ENCODE measurements at regions not wholly inside any gene's neighbourhood (a gene's known extent, or its start where the extent isn't known, plus 50 kb on each side); places are given as distances from the start of the nearest gene placed in this dataset.

DNA sequence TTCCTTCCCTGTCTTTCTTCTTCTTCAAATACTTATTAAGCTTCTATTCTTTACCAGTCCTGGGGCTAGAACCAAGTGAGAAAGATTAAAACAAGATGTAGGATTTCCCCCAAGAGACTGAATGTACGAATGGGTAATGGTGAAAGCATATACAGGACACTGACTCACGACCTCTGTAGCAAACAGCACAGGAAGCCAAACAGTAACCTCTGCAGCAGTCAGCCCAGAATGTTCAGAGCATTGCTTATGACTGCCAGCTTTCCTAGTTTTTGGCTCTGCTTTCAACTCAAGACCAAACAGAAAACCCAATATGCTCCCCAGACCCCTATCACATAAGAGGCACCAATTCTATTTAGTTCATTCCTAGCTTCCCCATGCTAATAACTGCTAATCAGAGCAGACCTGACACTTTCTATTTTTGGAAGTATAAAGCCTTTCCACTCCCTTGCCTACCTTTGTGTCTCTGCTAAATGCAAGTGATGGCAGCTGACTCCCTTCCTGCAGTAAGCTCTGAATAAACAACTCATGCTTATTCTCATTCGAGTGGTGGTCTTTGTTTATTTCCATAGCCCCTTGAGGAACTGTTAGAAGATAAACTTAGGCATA lies 690.6 kb downstream of the EPM2A start:
- no peak for FAIRE-seq

GRCh38 chr6:145045582-145045981 lies 689.7 kb downstream of the EPM2A start:
- FAIRE-seq, result no peak

DNA sequence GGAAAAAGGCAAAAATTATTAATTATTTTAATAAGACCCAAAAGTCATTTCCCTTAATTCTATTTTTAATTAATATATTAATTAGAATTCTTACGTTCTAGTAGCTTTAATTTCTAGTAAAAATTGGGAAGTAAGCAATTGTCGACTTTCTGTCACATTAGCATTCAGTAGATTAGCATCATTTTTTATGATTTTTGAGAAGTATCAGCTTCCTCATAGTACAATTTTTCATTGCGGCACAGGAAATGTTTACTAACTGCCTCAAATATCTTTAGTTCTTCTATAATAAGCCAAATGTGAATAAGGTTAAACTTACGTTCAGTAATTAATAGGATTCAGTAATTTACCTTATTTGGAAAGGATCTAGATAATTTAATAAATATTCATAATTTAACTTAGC lies 687.4 kb downstream of the EPM2A start:
- peak; percentile 45 for FAIRE-seq

- no peak for FAIRE-seq
Observed at GRCh38 chr6:145051661-145052060, 683.7 kb downstream of the EPM2A start.

- no peak for FAIRE-seq
Observed at GRCh38 chr6:145055567-145055966, 679.8 kb downstream of the EPM2A start.

DNA sequence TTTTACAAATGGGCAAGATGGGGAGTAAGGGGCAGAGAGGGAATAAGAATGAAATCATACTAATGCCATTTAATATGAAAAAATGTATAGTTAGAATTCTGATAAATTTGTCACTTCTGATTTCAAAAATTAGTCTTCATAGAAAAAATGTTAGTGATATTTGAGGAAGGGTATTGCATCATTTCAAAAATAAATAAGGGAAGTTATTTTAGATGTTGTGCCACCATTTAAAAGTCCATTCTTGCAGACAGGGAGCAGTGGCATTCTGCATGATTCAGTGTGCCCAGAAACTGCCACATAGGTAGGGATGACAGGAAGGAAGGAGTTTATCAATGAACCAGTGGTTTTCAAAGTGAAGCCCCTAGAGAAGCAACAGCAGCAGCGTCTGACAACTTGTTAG lies 674.6 kb downstream of the EPM2A start:
- FAIRE-seq, result no peak

- no peak for FAIRE-seq
Observed at GRCh38 chr6:145063091-145063490, 672.2 kb downstream of the EPM2A start.

DNA sequence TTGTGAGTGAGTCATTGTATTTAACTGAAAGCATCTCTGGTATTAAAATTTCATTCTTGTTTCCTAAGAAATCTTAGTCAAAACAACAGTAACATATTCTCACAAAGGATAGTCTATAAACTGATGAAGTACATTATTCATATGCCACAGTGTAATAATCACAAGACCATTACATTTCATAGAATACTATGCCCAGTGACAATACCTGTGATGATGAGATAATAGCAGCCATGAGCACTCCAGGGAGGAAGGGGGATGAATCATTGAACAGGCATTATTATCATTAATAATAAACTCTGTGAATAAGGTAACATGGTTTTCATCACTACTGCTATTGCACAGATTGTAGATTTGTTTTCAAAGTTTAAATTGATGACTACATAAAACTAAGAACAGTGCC lies 667.9 kb downstream of the EPM2A start:
- no peak for FAIRE-seq

DNA sequence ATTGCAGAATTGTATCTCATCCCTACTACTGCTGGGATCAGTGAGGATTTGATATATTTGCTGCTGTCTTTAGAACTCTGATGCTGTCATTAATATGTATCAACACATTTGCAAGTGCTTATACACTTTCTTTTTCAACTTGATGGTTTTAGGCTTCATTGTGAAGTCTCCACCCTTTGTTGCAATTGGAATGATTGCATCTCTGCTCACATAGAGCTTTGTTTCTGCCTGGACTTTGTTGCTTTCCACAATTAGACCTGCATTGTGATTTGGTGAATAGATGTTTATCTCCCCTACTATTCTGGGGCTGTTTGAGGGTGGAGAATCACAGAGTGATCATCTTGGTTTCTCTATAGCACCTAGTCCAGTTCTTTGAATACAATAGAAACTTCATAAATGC lies 666.7 kb downstream of the EPM2A start:
- no peak for FAIRE-seq

DNA sequence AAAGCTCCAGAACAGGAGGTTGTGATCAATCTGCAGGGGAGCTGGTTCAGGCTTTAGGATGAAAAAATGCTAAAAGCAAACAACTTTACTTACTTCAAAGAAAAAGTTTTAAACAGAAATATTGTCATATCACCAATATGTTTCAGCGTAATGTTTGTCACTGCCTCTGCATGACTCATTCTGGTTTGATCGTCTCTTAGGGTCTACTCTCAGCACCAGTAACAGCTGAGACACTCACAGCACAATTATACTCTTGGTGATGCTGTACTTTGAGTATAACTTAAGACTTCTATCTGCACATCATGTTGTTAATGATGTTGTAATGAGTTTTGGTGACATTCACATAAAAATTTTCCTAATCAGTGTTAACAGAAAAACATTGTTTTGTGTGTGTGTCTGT lies 665.4 kb downstream of the EPM2A start:
- FAIRE-seq, result no peak

GRCh38 chr6:145070791-145071190 lies 664.5 kb downstream of the EPM2A start:
- FAIRE-seq, result no peak

GRCh38 chr6:145071836-145072235 lies 663.5 kb downstream of the EPM2A start:
- FAIRE-seq, result no peak

GRCh38 chr6:145073811-145074210 lies 661.5 kb downstream of the EPM2A start:
- FAIRE-seq, result no peak

- no peak for FAIRE-seq
Observed at GRCh38 chr6:145074805-145075204, 660.5 kb downstream of the EPM2A start.

- FAIRE-seq, result no peak
Observed at GRCh38 chr6:145075425-145075824, 659.9 kb downstream of the EPM2A start.

- no peak for FAIRE-seq
Observed at GRCh38 chr6:145076115-145076841, 659.0 kb downstream of the EPM2A start.

- no peak for FAIRE-seq
Observed at GRCh38 chr6:145077382-145077781, 657.9 kb downstream of the EPM2A start.

DNA sequence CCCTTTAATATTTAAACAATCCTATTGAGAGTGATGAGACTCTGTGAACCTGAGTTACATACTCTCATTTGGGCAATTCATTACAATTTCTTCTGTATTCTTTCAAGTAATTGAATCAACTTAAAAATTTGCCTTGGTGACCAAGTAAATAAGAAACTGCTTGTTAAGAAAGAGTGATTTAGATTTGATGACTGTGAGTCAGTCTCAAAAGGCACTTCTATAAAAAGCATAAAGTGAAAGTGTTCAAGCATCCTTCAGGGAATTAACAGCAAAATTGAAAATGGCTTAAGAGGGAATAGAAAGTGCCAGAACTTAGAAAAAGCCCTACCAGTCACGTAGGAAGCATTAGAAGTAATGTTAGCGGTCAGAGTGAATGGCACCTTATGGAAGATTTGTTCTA lies 654.7 kb downstream of the EPM2A start:
- no peak for FAIRE-seq

DNA sequence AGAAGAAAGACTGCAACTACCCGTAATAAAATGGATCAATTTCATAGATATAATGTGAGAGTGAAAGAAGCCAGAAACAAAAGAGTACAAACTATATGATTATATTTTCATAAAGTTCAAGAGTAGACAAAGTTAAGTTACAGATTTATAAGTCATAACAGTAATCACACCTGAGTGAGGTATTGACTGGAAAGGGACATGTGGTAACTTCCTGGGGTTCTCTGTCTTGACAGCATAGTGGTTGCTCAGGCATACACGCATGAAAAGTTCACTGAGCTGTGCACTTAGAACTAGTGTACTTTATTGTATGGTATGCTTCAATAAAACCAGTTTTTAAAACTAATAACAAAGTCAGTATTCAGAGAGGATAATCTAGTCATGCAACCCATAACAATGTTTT lies 653.6 kb downstream of the EPM2A start:
- no peak for FAIRE-seq

GRCh38 chr6:145082359-145082758 lies 653.0 kb downstream of the EPM2A start:
- FAIRE-seq, result no peak

GRCh38 chr6:145086197-145086596 lies 649.1 kb downstream of the EPM2A start:
- no peak for FAIRE-seq

GRCh38 chr6:145087034-145087433 lies 648.3 kb downstream of the EPM2A start:
- FAIRE-seq, result no peak

GRCh38 chr6:145090801-145091585 lies 644.3 kb downstream of the EPM2A start:
- no peak for FAIRE-seq

DNA sequence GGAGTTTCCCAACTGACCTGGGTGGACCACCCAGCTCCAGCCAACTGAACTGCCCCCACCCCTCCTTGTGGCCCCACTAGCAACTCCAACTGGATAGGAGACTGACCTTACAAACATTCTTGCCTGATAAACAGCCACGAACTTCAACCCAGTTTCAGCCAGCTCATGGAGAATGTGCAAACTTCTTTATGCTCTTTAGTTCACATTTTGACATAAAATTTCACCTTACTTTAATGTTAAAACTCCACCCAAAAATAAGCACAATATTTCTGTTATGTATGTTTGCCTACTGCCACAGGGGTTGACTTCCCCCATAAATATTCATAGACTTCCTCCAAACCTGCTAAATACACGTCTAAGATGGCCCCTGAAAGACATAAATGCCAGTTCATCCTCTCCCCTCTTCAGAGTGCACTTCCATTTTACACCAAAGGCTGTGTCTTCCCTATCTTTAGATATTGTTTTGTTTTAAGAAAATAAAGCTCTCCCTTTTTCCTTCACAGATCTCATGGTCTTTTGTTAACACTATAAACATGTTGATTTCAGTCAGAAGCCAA lies 643.7 kb downstream of the EPM2A start:
- no peak for FAIRE-seq
